GM06990 (cell line): ENCODE measurements at regions not wholly inside any gene's neighbourhood (a gene's known extent, or its start where the extent isn't known, plus 50 kb on each side); places are given as distances from the start of the nearest gene placed in this dataset.

ENCODE experiments used
- DNase-seq: peaks from one replicate; pipeline ENCODE4 v3.0.0-alpha.2; 2011; ENCODE audit not compliant: insufficient read length; ENCODE audit errors: extremely low read depth
- H3K27me3 ChIP-seq: replicated peaks from 2 replicates; pipeline ENCODE4 v1.6.0; 2011; ENCODE audit warnings: low read length; ENCODE audit not compliant: control insufficient read depth, insufficient read depth
- H3K36me3 ChIP-seq: 2 replicates; pipeline ENCODE4 v1.5.1; 2011; ENCODE audit warnings: low read length; ENCODE audit not compliant: control insufficient read depth, insufficient read depth
- H3K4me3 ChIP-seq: replicated peaks from 2 replicates; pipeline ENCODE4 v1.5.1; 2011; ENCODE audit warnings: low read depth, mild to moderate bottlenecking, control low read depth, low read length
- TF ChIP-seq, protein P1 (sequence below): IDR thresholded peaks from 2 replicates; pipeline ENCODE4 v1.5.1; 2011; ENCODE audit warnings: low read length, control low read depth, mild to moderate bottlenecking, inconsistent platforms; ENCODE audit not compliant: insufficient read depth, poor library complexity, severe bottlenecking

- Histone ChIP-seq H3K36me3 (no peaks in the 10 kb centered on the region), H3K4me3 (no peak overlapping the region), H3K27me3 (no peaks in the 10 kb centered on the region)
- no peak for DNase-seq
- TF ChIP-seq, protein P1, sequence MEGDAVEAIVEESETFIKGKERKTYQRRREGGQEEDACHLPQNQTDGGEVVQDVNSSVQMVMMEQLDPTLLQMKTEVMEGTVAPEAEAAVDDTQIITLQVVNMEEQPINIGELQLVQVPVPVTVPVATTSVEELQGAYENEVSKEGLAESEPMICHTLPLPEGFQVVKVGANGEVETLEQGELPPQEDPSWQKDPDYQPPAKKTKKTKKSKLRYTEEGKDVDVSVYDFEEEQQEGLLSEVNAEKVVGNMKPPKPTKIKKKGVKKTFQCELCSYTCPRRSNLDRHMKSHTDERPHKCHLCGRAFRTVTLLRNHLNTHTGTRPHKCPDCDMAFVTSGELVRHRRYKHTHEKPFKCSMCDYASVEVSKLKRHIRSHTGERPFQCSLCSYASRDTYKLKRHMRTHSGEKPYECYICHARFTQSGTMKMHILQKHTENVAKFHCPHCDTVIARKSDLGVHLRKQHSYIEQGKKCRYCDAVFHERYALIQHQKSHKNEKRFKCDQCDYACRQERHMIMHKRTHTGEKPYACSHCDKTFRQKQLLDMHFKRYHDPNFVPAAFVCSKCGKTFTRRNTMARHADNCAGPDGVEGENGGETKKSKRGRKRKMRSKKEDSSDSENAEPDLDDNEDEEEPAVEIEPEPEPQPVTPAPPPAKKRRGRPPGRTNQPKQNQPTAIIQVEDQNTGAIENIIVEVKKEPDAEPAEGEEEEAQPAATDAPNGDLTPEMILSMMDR, result no peak
These were observed 809.0 kb downstream of the KCTD16 start for GRCh38 chr5:144979516-144980264.

DNA sequence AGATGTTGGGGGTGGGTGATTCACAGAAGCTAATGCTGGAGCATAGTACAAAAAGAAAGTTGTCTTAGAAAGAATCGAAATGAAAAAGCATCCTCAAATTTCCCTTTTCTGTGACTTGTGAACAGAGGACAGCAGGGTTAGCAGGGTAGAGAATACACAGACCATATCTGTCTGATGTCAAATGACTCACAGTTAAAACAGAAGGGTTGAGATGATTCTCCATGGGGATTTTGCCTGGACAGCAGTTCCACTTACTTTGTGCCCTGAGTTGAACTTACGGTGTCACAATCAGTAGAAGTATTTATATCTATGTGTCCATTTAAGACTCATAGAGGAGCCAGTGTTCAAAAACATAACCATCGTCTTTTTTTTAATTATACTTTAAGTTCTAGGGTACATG lies 801.6 kb downstream of the KCTD16 start:
- TF ChIP-seq, protein P1, result no peak
- DNase-seq, result no peak
- no peaks in the 10 kb centered on the region for H3K27me3 ChIP-seq

DNA sequence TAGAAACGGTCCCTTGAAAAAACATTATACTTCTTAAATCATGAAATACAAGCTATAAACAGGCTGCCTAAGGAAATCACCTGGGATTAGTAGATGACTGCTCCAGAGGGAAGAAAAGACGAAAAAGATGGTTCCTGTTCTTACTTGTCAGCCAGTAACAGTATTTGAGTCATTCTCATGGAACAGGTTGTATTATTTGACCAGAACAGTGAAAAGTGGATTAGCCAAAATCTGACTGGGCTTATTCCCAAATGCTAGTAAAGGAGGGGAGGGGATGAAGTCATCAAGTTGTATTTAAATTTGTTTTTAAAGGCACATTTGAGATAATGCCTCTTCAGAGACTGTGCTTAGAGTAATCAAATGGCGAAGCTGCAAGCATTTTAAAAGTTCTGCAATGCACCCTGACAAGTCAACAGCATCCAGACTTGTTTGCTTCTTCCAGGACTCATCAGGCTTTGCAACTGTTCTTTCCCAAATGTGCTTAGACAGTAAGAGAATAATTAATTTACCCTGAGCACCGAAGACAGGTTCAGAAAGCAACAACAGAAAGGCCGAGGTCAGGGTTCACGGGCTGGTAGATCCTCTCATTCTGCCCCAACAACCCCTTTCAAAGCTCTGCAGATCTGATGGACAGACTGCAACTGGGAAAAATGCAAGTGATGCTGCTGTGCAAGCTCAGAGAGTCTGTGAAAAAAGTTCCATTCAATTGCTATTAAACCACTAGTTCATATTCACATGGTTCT lies 800.6 kb downstream of the KCTD16 start:
- TF ChIP-seq, protein P1, result no peak

More for the DNA sequence above, 801.6 kb downstream of the KCTD16 start:
- H3K36me3 ChIP-seq, result no peaks in the 10 kb centered on the region
- H3K4me3 ChIP-seq, result no peak overlapping the region

GRCh38 chr5:144960296-144960695 lies 789.6 kb downstream of the KCTD16 start:
- Histone ChIP-seq H3K4me3 (no peak overlapping the region), H3K27me3 (no peaks in the 10 kb centered on the region), H3K36me3 (no peaks in the 10 kb centered on the region)
- DNase-seq, result no peak
- TF ChIP-seq, protein P1, result no peak

More for the DNA sequence above, 800.6 kb downstream of the KCTD16 start:
- no peaks in the 10 kb centered on the region for H3K27me3 ChIP-seq
- DNase-seq, result no peak
- H3K4me3 ChIP-seq, result no peak overlapping the region
- no peaks in the 10 kb centered on the region for H3K36me3 ChIP-seq

DNA sequence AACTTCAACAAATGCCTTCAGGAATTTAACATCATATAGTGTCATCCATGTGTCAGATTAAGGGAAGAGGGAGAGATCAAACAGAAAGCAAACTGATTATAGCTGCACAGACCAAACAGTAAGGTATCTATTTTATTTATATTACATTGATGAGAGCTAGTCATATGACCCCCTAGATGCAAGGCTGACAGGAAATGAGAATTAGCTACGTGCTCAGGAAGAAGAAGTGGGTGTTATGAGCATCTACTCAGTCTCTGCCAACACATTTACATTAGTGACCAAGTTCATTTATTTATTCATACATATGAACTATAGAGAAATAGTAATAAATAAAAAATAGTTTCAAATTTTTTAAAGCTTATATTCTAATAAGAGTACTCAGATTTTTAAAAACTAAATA lies 787.3 kb downstream of the KCTD16 start:
- Histone ChIP-seq H3K27me3 (no peaks in the 10 kb centered on the region), H3K36me3 (no peaks in the 10 kb centered on the region), H3K4me3 (no peak overlapping the region)
- no peak for DNase-seq
- TF ChIP-seq, protein P1, result no peak
